ENCODE measurements at regions not wholly inside any gene's neighbourhood (a gene's known extent, or its start where the extent isn't known, plus 50 kb on each side); places are given as distances from the start of the nearest gene placed in this dataset.

DNA sequence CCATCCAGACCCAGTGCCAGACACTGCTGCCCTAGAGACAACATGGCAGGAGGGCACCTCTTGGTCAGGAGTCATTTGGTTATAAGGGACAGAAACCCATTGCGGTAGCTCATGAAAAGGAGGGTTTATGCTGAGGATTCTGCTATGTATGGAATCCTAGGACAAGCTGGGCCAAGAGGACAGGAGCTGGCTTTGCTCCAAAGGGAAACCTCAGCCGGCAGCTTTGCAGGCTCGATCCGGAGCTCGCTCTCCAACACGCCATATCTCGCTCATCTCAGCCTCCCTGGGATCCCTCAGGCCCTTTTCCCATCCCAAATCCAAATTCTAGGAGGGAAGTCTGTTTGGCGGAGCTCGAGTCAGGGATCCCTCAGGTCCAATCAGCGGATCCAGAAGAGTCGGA is 345.7 kb downstream of the GLRX3 start:
- Histone ChIP-seq H3K4me3 (ENCODE audit: low read depth, low read length) (no peak overlapping the region), H3K27me3 (ENCODE audit: control insufficient read depth, insufficient read depth, low read length) (no peaks in the 10 kb centered on the region), H3K36me3 (ENCODE audit: control insufficient read depth, insufficient read depth, low read length) (no peaks in the 10 kb centered on the region)
- CTCF ChIA-PET: no interaction called here
- POLR2A ChIA-PET: no interaction called here
- no peak for TF ChIP-seq CTCF (IDR thresholded peaks at IDR 0.05; ENCODE audit: insufficient read depth, low read depth, low read length)
- DNase-seq (ENCODE audit: low read depth): no peak

GRCh38 chr10:130483691-130484467 is 347.7 kb downstream of the GLRX3 start:
- H3K4me3 ChIP-seq (ENCODE audit: low read depth, low read length): no peak overlapping the region
- no peak for DNase-seq (ENCODE audit: low read depth)
- ChIA-PET POLR2A (no interaction called here), CTCF (no interaction called here)
- H3K27me3 ChIP-seq (ENCODE audit: control insufficient read depth, insufficient read depth, low read length): no peaks in the 10 kb centered on the region
- TF ChIP-seq CTCF (IDR thresholded peaks at IDR 0.05; ENCODE audit: insufficient read depth, low read depth, low read length): no peak
- H3K36me3 ChIP-seq (ENCODE audit: control insufficient read depth, insufficient read depth, low read length): no peaks in the 10 kb centered on the region

GRCh38 chr10:130484468-130485180 is 348.4 kb downstream of the GLRX3 start:
- TF ChIP-seq CTCF (IDR thresholded peaks at IDR 0.05; ENCODE audit: insufficient read depth, low read depth, low read length): no peak
- H3K4me3 ChIP-seq (ENCODE audit: low read depth, low read length): no peak overlapping the region
- no peak for DNase-seq (ENCODE audit: low read depth)
- POLR2A ChIA-PET: no interaction called here
- no peaks in the 10 kb centered on the region for H3K36me3 ChIP-seq (ENCODE audit: control insufficient read depth, insufficient read depth, low read length)
- CTCF ChIA-PET: no interaction called here
- no peaks in the 10 kb centered on the region for H3K27me3 ChIP-seq (ENCODE audit: control insufficient read depth, insufficient read depth, low read length)

DNA sequence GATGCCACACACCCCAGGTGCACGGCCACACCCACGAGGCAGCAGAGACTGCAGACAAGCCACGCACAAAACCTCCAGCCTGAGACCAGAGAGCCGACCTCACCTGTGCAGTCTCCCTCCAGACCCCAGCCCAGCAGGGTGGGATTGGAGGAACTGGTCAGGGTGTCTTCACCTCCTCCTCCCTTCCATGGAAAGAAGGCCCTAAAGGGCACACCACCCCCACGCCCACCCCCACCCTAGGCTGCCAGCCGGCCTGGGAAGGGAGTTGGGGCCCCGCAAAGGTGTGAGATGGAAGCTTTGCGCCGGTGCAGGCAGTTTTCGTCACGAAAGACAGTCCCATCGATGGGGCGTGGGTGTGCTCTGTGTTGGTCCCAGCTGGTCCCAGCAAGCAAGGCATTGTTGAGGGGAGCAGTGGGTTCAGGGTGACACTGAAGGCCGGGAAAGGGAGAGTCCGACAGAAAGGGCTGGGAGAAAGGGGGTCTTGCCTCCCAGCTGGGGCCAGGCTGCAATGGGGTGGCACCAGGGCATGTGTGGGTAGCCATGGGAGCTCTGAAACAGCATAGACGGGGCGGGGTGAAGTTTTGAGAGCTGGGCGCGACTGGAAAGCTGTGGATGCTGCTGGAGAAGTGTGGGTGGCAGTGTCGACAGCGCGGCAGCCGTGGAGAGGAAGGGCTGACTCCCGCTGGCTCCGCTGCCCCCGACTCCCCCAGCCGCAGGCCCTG is 349.2 kb downstream of the GLRX3 start:
- Histone ChIP-seq H3K4me3 (ENCODE audit: low read depth, low read length) (no peak overlapping the region), H3K36me3 (ENCODE audit: control insufficient read depth, insufficient read depth, low read length) (no peaks in the 10 kb centered on the region), H3K27me3 (ENCODE audit: control insufficient read depth, insufficient read depth, low read length) (no peaks in the 10 kb centered on the region)
- TF ChIP-seq CTCF (IDR thresholded peaks at IDR 0.05; ENCODE audit: insufficient read depth, low read depth, low read length): no peak
- DNase-seq (ENCODE audit: low read depth): no peak
- ChIA-PET CTCF (no interaction called here), POLR2A (no interaction called here)

Data from BJ (cell line).